ENCODE measurements at regions not wholly inside any gene's neighbourhood (a gene's known extent, or its start where the extent isn't known, plus 50 kb on each side); places are given as distances from the start of the nearest gene placed in this dataset.

GRCh38 chr5:165569551-165569950, 2064.1 kb downstream of the MAT2B start (continued):
- TF ChIP-seq, protein P1, sequence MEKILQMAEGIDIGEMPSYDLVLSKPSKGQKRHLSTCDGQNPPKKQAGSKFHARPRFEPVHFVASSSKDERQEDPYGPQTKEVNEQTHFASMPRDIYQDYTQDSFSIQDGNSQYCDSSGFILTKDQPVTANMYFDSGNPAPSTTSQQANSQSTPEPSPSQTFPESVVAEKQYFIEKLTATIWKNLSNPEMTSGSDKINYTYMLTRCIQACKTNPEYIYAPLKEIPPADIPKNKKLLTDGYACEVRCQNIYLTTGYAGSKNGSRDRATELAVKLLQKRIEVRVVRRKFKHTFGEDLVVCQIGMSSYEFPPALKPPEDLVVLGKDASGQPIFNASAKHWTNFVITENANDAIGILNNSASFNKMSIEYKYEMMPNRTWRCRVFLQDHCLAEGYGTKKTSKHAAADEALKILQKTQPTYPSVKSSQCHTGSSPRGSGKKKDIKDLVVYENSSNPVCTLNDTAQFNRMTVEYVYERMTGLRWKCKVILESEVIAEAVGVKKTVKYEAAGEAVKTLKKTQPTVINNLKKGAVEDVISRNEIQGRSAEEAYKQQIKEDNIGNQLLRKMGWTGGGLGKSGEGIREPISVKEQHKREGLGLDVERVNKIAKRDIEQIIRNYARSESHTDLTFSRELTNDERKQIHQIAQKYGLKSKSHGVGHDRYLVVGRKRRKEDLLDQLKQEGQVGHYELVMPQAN (conservative IDR thresholded peaks at IDR 0.05): no peak
- no peak for TF ChIP-seq NRF1 (conservative IDR thresholded peaks at IDR 0.05; ENCODE audit: low read depth, low read length)
- no peak for TF ChIP-seq ZBED1 (IDR thresholded peaks at IDR 0.05; ENCODE audit: borderline replicate concordance)
- no peak for TF ChIP-seq ZNF622 (IDR thresholded peaks at IDR 0.05)
- TF ChIP-seq IKZF1 (conservative IDR thresholded peaks at IDR 0.05): no peak
- TF ChIP-seq IKZF2 (IDR thresholded peaks at IDR 0.05): no peak
- TF ChIP-seq, protein P2, sequence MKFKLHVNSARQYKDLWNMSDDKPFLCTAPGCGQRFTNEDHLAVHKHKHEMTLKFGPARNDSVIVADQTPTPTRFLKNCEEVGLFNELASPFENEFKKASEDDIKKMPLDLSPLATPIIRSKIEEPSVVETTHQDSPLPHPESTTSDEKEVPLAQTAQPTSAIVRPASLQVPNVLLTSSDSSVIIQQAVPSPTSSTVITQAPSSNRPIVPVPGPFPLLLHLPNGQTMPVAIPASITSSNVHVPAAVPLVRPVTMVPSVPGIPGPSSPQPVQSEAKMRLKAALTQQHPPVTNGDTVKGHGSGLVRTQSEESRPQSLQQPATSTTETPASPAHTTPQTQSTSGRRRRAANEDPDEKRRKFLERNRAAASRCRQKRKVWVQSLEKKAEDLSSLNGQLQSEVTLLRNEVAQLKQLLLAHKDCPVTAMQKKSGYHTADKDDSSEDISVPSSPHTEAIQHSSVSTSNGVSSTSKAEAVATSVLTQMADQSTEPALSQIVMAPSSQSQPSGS (IDR thresholded peaks at IDR 0.05; ENCODE audit: low read length): no peak
- TF ChIP-seq KLF5 (IDR thresholded peaks at IDR 0.05; ENCODE audit: partially characterized antibody): no peak
- TF ChIP-seq YBX1 (IDR thresholded peaks at IDR 0.05): no peak
- no peak for TF ChIP-seq CBX5 (IDR thresholded peaks at IDR 0.05; ENCODE audit: low read depth)
- TF ChIP-seq CREM (IDR thresholded peaks at IDR 0.05; ENCODE audit: low read depth): no peak
- TF ChIP-seq NR2F1 (conservative IDR thresholded peaks at IDR 0.05): no peak
- no peak for TF ChIP-seq ZNF24 (IDR thresholded peaks at IDR 0.05)

DNA sequence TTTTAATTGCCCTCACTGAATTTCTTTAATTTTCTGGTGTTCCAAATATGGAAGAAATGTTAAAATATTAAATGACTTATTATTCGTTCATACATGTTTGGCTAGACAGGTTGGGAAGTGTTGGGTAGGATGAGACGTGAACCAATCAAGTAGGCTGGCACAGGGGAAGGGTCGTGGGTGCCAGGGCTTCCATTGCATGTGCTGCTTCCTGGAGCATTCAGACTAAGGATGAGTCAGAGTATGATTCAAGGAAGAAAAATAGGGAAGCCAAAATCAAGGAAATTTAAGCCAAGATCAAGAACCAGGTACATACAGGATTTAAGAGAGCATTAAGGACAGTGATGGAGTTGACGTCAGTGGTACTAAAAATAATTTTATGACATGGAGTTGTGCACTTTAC, 2068.0 kb downstream of the MAT2B start:
- POLR2A ChIA-PET: no interaction called here
- Histone ChIP-seq H3K27ac (ENCODE audit: control insufficient read depth, insufficient read depth) (no peak overlapping the region), H3K9me3 (replicated peaks; ENCODE audit: control insufficient read depth, insufficient read depth, low read length) (no peaks in the 10 kb centered on the region), H3K4me2 (ENCODE audit: control insufficient read depth, insufficient read depth) (no peak overlapping the region), H3K36me3 (ENCODE audit: control insufficient read depth in 2 of 2, insufficient read depth in 2 of 2, low read length in 1 of 2) (no peaks in the 10 kb centered on the region), H3K9ac (ENCODE audit: control insufficient read depth, insufficient read depth, low read length) (no peak overlapping the region), H3K4me1 (ENCODE audit: control insufficient read depth, insufficient read depth, low read length) (no peaks in the 10 kb centered on the region), H3K27me3 (replicated peaks in 1 of 2; ENCODE audit: control insufficient read depth in 2 of 2, insufficient read depth in 2 of 2, low read length in 1 of 2) (no peaks in the 10 kb centered on the region), H3K79me2 (ENCODE audit: control insufficient read depth, insufficient read depth, low read length) (no peaks in the 10 kb centered on the region), H2AFZ (ENCODE audit: control insufficient read depth, low read depth, low read length) (no peak overlapping the region), H3K4me3 (no peak overlapping the region), H4K20me1 (ENCODE audit: control insufficient read depth, insufficient read depth) (no peaks in the 10 kb centered on the region)
- in situ Hi-C loops (cut with MboI) (no loop called here), intact Hi-C loops (cut with micrococcal nuclease; ENCODE audit: unreplicated experiment) (no loop called here)
- BruUV-seq (replicated peaks): no TSS peak
- no peak for ATAC-seq
- CTCF ChIA-PET: no interaction called here
- SMC1A ChIA-PET (ENCODE audit: uncharacterized antibody, unreplicated experiment): no interaction called here
- RAD21 ChIA-PET (ENCODE audit: unreplicated experiment): no interaction called here
- no peak for DNase-seq (ENCODE audit: low read depth, low spot score)
- FAIRE-seq: no peak
- WGBS (ENCODE audit: insufficient coverage, insufficient replicate concordance, low lambda C conversion rate, missing lambda C conversion rate): 16% methylated on average over 4 of the region's 4 CpGs
- TF ChIP-seq SREBF1 (IDR thresholded peaks at IDR 0.05; ENCODE audit: low read length): no peak
- TF ChIP-seq NR2C2 (IDR thresholded peaks at IDR 0.05; ENCODE audit: borderline replicate concordance, control insufficient read depth, insufficient read length, low read depth): no peak
- TF ChIP-seq, protein P3, sequence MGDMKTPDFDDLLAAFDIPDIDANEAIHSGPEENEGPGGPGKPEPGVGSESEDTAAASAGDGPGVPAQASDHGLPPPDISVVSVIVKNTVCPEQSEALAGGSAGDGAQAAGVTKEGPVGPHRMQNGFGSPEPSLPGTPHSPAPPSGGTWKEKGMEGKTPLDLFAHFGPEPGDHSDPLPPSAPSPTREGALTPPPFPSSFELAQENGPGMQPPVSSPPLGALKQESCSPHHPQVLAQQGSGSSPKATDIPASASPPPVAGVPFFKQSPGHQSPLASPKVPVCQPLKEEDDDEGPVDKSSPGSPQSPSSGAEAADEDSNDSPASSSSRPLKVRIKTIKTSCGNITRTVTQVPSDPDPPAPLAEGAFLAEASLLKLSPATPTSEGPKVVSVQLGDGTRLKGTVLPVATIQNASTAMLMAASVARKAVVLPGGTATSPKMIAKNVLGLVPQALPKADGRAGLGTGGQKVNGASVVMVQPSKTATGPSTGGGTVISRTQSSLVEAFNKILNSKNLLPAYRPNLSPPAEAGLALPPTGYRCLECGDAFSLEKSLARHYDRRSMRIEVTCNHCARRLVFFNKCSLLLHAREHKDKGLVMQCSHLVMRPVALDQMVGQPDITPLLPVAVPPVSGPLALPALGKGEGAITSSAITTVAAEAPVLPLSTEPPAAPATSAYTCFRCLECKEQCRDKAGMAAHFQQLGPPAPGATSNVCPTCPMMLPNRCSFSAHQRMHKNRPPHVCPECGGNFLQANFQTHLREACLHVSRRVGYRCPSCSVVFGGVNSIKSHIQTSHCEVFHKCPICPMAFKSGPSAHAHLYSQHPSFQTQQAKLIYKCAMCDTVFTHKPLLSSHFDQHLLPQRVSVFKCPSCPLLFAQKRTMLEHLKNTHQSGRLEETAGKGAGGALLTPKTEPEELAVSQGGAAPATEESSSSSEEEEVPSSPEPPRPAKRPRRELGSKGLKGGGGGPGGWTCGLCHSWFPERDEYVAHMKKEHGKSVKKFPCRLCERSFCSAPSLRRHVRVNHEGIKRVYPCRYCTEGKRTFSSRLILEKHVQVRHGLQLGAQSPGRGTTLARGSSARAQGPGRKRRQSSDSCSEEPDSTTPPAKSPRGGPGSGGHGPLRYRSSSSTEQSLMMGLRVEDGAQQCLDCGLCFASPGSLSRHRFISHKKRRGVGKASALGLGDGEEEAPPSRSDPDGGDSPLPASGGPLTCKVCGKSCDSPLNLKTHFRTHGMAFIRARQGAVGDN (IDR thresholded peaks at IDR 0.05): no peak
- no peak for TF ChIP-seq ZNF384 (IDR thresholded peaks at IDR 0.05; ENCODE audit: borderline replicate concordance, low read depth, low read length)
- TF ChIP-seq MEF2A (IDR thresholded peaks at IDR 0.05; ENCODE audit: insufficient read depth, low read depth, low read length): no peak

Data from GM12878 (cell line).